HUES48 (cell line): ENCODE measurements at regions not wholly inside any gene's neighbourhood (a gene's known extent, or its start where the extent isn't known, plus 50 kb on each side); places are given as distances from the start of the nearest gene placed in this dataset.

Experiments
- H3K27ac ChIP-seq: one replicate; pipeline ENCODE4 v1.7.0; 2013; ENCODE audit warnings: low read depth, low read length, inconsistent platforms
- H3K27me3 ChIP-seq: 2 replicates; pipeline ENCODE4 v1.6.1; 2013; ENCODE audit warnings: mild to moderate bottlenecking, low read length; ENCODE audit not compliant: control insufficient read depth, insufficient read depth
- H3K36me3 ChIP-seq: 2 replicates; pipeline ENCODE4 v1.6.1; 2013; ENCODE audit warnings: low read length; ENCODE audit not compliant: control insufficient read depth, insufficient read depth
- H3K4me1 ChIP-seq: 2 replicates; pipeline ENCODE4 v1.6.1; 2013; ENCODE audit warnings: mild to moderate bottlenecking, low read length; ENCODE audit not compliant: control insufficient read depth, insufficient read depth
- H3K4me3 ChIP-seq: 2 replicates; pipeline ENCODE4 v1.5.1; 2013; ENCODE audit warnings: mild to moderate bottlenecking, low read depth, low read length
- H3K9ac ChIP-seq: 2 replicates; pipeline ENCODE4 v1.6.1; 2013; ENCODE audit warnings: mild to moderate bottlenecking, low read depth, low read length, moderate library complexity
- H3K9me3 ChIP-seq: 2 replicates; pipeline ENCODE4 v1.6.1; 2013; ENCODE audit warnings: low read length; ENCODE audit not compliant: control insufficient read depth, insufficient read depth

DNA sequence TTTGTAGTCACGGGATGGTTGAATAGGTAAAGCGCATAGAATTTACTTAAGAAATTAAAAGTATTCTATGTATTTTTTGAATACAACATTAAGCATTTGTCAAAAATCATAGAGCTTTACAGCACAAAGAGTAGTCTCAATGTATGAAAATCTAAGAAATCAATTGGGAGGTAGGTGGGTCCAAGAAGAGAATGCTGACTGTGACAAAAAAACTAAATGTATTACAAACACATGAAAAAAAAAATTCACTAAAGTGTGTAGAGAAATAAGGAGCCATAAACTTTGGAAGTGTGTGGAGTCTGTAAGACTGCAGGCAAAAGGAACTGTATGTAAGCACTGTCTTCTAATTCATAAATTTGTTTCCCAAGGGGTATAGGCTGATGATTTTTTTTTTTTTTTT lies 558.3 kb downstream of the JRKL start:
- Histone ChIP-seq H3K9me3 (no peaks in the 10 kb centered on the region), H3K27me3 (no peaks in the 10 kb centered on the region), H3K9ac (no peak overlapping the region), H3K4me3 (no peak overlapping the region), H3K4me1 (no peaks in the 10 kb centered on the region), H3K36me3 (no peaks in the 10 kb centered on the region), H3K27ac (no peak overlapping the region)

DNA sequence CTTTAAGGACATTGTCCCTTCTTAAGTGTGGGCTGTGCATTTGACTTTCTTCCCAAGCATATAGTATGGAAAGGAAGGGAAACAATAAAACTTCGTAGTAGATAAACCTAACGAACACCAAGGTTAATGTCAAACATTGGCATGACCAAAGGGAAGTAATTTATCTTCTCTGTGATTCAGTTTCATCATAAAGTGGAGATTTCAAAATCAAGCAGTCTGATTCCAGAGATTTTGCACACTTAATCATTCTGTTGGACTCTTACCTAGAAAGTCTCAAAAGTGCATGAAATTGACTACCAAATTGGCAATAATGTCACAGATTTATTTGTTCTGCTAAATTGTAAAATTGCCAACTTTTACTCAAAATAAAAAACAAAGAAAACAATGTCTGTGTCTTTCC lies 559.7 kb downstream of the JRKL start:
- no peaks in the 10 kb centered on the region for H3K9me3 ChIP-seq
- no peaks in the 10 kb centered on the region for H3K27me3 ChIP-seq
- no peak overlapping the region for H3K9ac ChIP-seq
- H3K27ac ChIP-seq: no peak overlapping the region
- H3K36me3 ChIP-seq: no peaks in the 10 kb centered on the region
- H3K4me3 ChIP-seq: no peak overlapping the region
- no peaks in the 10 kb centered on the region for H3K4me1 ChIP-seq

DNA sequence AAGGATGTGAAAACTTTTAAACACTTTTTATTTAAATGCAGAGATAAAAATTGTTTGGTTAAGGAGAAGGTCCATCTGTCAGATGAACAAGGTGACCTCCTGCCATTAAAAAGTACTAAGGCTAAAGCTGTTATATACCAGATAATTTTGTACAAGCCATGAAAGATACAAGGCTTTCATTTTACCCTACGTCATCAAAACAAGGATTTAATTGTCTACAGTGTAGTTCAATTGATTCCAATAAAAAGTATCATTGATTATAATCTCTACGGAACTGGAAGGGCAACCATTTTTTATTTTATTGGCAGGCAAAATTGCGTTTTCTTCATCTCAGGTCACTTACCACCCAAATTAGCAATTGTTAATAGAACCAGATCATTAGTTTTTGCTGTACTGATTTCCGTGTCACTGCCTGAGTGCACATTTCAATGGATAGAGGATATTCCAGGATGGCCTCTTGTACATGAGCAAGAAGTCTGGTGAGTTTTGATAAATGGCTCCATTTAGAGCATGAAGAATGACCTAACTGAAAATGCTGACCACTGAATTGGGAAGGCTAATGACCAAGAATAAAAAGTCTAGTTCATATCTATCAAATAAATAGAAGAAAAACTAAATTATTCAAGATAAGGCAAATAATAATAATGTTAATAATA lies 564.9 kb downstream of the JRKL start:
- Histone ChIP-seq H3K36me3 (no peaks in the 10 kb centered on the region), H3K27ac (no peak overlapping the region), H3K4me1 (no peaks in the 10 kb centered on the region), H3K9me3 (no peaks in the 10 kb centered on the region), H3K9ac (no peak overlapping the region), H3K4me3 (no peak overlapping the region), H3K27me3 (no peaks in the 10 kb centered on the region)

DNA sequence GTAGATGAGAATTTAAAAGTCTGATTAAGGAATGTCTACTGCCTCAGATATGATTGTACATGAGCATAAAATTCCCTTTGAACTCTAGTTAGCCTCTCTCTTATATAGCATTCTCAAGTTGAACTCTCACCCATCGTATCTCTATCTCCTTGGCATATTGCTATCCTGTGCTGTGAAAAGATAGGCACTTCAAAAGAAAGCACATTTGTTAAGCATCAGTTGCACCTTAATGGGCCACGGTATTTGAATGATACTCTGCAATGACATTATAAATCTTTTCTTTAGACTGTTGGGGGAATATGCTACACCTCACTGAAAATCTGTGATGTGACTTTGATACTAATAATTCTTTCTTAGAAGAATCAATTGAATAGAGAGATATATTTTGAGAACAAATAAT lies 570.7 kb downstream of the JRKL start:
- Histone ChIP-seq H3K27ac (no peak overlapping the region), H3K4me3 (no peak overlapping the region), H3K36me3 (no peaks in the 10 kb centered on the region), H3K4me1 (no peaks in the 10 kb centered on the region), H3K9me3 (no peaks in the 10 kb centered on the region), H3K9ac (no peak overlapping the region), H3K27me3 (no peaks in the 10 kb centered on the region)

DNA sequence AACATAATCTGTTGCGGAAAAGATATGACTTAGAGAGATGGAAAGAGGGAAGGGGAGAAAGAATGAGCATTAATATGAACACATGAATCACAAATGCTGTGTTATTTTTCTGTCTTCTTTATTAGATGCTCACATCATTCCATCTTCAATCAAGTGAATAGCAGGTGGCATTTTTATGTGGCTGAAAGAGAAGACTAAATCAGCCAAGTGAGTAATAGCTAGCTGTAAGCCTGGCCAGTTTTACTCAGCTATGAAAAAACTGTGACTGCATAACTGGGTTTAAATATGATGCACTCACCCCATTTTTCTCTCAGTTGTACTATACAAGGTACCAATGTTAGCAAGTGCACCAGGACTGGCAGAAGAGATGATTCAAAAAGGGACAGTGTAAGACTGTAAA lies 571.1 kb downstream of the JRKL start:
- no peak overlapping the region for H3K27ac ChIP-seq
- H3K4me3 ChIP-seq: no peak overlapping the region
- no peak overlapping the region for H3K9ac ChIP-seq
- no peaks in the 10 kb centered on the region for H3K9me3 ChIP-seq
- H3K27me3 ChIP-seq: no peaks in the 10 kb centered on the region
- H3K4me1 ChIP-seq: no peaks in the 10 kb centered on the region
- H3K36me3 ChIP-seq: no peaks in the 10 kb centered on the region

DNA sequence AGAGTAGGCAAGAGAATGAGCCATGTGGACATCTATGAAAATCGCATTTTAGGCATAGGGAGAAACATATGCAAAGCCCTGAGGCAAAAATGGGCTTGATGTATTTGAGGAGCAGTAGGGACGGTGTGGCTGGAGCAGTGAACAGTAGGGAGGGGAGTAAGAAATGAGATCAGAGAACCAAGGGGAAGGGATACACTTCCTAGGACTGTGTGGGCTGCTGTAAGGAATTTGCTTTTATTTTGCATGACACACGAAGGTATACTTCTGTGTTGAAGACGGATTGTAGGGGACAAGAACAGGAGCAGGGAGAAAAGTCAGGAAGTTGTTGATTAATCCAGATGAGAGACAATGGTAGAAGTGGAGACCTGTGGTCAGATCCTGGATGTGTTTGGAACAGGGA lies 572.1 kb downstream of the JRKL start:
- Histone ChIP-seq H3K9me3 (no peaks in the 10 kb centered on the region), H3K4me3 (no peak overlapping the region), H3K27ac (no peak overlapping the region), H3K9ac (no peak overlapping the region), H3K27me3 (no peaks in the 10 kb centered on the region), H3K4me1 (no peaks in the 10 kb centered on the region), H3K36me3 (no peaks in the 10 kb centered on the region)

DNA sequence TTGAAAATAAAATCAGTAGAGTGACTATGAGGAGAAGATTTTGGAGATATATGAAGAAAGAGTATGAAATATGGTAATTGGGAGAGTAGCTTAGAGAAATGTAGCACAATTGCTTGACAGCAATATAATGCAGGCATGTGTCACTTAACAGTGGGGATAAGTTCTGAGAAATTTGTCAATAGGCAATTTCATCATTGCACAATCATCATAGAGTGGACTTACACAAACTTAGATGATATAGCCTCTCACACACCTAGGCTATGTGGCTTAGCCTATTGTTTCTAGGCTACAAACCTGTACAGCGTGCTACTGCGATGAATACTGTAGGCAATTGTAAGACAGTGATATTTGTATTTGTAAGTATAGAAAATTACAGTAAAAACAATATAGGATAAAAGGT lies 573.6 kb downstream of the JRKL start:
- Histone ChIP-seq H3K9me3 (no peaks in the 10 kb centered on the region), H3K4me3 (no peak overlapping the region), H3K36me3 (no peaks in the 10 kb centered on the region), H3K9ac (no peak overlapping the region), H3K27me3 (no peaks in the 10 kb centered on the region), H3K4me1 (no peaks in the 10 kb centered on the region), H3K27ac (no peak overlapping the region)

DNA sequence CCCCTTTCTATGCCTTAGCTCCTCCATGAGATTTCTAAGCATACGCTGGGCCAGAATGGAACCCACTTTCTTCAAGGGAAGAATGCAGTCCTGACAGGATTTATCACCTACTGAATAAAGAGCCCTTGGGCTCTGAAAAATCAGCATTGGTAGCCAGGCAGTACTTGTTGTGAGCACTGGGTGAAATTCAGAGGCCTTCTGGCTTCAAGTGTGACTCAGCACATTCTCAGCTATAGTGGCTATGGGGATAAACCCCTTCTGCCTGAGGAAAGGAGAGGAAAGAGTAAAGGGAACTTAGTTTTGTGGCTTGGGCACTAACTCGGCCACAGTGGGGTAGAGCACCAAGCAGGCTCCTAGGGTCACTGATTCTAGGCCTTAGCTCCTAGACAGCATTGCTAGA lies 574.8 kb downstream of the JRKL start:
- Histone ChIP-seq H3K36me3 (no peaks in the 10 kb centered on the region), H3K9me3 (no peaks in the 10 kb centered on the region), H3K27me3 (no peaks in the 10 kb centered on the region), H3K27ac (no peak overlapping the region), H3K9ac (no peak overlapping the region), H3K4me1 (no peaks in the 10 kb centered on the region), H3K4me3 (no peak overlapping the region)

DNA sequence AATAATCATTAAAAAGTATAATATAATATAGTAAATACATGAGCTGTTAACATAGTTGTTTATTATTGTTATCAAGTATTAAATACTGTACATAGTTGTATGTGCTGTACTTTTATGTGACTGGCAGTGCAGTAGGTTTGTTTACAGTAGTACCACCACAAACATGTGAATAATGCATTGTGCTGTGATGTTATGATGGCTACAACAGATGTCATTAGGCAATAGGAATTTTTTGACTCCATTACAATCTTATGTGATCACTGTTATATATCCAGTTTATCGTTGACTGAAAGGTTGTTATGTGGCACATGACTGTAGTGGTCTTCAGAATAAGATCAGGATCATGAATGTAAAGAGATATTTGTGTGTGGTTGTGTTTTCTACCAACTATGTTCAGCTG lies 577.8 kb downstream of the JRKL start:
- Histone ChIP-seq H3K27me3 (no peaks in the 10 kb centered on the region), H3K9me3 (no peaks in the 10 kb centered on the region), H3K36me3 (no peaks in the 10 kb centered on the region), H3K4me3 (no peak overlapping the region), H3K9ac (no peak overlapping the region), H3K27ac (no peak overlapping the region), H3K4me1 (no peaks in the 10 kb centered on the region)

DNA sequence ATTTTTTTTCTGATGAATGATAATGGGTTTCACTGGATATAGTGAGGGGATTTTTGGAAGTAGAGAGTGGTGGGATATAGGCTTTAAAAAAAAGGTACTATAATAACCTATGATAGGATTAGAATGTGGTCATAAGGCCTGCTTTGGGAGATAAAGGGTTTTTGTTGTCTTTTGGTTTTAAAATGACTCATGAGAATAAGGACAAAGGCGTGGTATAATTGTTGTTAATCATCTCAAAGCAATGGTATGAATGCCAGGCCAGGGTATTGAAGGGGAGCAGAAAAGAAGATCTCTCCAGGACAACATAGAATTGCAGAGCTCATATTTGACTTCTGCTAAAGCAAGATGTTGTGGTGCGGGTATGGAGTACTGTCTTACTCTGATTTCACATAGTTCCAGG lies 579.4 kb downstream of the JRKL start:
- Histone ChIP-seq H3K36me3 (no peaks in the 10 kb centered on the region), H3K9ac (no peak overlapping the region), H3K4me3 (no peak overlapping the region), H3K9me3 (no peaks in the 10 kb centered on the region), H3K27ac (no peak overlapping the region), H3K27me3 (no peaks in the 10 kb centered on the region), H3K4me1 (no peaks in the 10 kb centered on the region)

DNA sequence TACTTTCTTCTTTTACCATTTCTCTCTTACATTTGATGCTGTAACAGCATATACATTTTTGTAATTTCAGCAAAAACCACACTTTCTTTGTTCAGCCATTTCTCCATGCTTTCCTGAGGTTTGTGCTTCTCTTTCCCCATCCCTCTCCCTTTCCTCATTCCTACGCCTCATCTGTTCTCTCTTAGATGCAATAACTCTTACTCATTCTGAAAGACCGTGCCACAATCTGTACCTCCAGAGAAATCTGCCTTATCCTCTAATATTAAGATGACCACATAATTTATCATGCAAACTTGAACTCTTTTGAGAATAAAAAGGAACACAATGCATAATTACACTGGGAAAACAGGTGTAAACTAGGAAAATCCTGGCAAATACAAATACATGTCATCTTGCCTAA lies 588.9 kb downstream of the JRKL start:
- H3K27me3 ChIP-seq: no peaks in the 10 kb centered on the region
- no peak overlapping the region for H3K9ac ChIP-seq
- H3K9me3 ChIP-seq: no peaks in the 10 kb centered on the region
- H3K4me3 ChIP-seq: no peak overlapping the region
- H3K36me3 ChIP-seq: no peaks in the 10 kb centered on the region
- H3K4me1 ChIP-seq: no peaks in the 10 kb centered on the region
- H3K27ac ChIP-seq: no peak overlapping the region

DNA sequence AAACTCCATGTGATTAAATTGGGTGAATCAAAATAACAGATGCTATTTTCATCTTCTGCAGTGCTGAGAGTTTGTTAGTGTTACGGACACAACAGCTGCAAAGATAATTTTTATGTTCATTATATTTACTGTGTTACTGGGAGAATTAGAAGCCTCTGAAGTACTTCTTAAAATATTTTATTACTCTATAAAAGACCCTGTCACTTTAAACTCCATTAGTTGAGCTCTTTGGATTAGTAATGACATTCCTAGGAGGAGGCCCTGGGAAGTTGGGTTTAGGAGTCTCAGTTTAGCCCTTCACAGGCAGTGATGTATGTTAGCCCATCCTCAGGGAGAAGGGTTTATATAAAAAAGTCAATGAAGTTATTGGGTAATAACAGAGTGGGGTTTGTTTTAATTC lies 596.7 kb downstream of the JRKL start:
- no peaks in the 10 kb centered on the region for H3K36me3 ChIP-seq
- no peaks in the 10 kb centered on the region for H3K9me3 ChIP-seq
- no peak overlapping the region for H3K9ac ChIP-seq
- no peak overlapping the region for H3K27ac ChIP-seq
- H3K4me3 ChIP-seq: no peak overlapping the region
- H3K4me1 ChIP-seq: no peaks in the 10 kb centered on the region
- no peaks in the 10 kb centered on the region for H3K27me3 ChIP-seq
